ENCODE measurements at regions not wholly inside any gene's neighbourhood (a gene's known extent, or its start where the extent isn't known, plus 50 kb on each side); places are given as distances from the start of the nearest gene placed in this dataset.

DNA sequence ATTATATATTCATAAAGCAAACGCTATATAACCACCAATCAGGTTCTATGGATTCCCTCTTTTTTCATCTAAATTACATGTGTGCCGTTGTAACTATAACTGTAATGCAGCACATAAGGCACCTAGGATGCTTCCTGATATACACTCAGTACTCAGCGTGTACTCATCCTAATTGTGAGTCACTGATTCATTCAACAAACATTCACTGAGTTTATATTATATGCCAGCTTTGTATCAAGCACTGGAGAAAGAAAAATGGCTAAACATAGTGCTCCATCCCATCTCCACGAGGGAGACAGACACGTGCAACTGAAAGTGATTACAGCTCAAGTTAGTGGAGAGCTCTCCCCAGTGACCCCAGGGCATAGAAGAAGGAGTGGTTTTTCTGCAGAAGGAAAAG lies 49.9 kb upstream of the SYN3 start:
- TF ChIP-seq, protein P1, sequence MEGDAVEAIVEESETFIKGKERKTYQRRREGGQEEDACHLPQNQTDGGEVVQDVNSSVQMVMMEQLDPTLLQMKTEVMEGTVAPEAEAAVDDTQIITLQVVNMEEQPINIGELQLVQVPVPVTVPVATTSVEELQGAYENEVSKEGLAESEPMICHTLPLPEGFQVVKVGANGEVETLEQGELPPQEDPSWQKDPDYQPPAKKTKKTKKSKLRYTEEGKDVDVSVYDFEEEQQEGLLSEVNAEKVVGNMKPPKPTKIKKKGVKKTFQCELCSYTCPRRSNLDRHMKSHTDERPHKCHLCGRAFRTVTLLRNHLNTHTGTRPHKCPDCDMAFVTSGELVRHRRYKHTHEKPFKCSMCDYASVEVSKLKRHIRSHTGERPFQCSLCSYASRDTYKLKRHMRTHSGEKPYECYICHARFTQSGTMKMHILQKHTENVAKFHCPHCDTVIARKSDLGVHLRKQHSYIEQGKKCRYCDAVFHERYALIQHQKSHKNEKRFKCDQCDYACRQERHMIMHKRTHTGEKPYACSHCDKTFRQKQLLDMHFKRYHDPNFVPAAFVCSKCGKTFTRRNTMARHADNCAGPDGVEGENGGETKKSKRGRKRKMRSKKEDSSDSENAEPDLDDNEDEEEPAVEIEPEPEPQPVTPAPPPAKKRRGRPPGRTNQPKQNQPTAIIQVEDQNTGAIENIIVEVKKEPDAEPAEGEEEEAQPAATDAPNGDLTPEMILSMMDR (IDR thresholded peaks at IDR 0.05), result no peak
- no peak for TF ChIP-seq POLR2A (IDR thresholded peaks at IDR 0.05)
- TF ChIP-seq POLR2AphosphoS5 (IDR thresholded peaks at IDR 0.05), result no peak
- no peak for TF ChIP-seq EP300 (IDR thresholded peaks at IDR 0.05)
